ENCODE measurements at regions not wholly inside any gene's neighbourhood (a gene's known extent, or its start where the extent isn't known, plus 50 kb on each side); places are given as distances from the start of the nearest gene placed in this dataset.

GRCh38 chr4:165560941-165561340 is 182.1 kb downstream of the CPE start:
- H3K27ac Mint-ChIP-seq = no peak overlapping the region
- peaks cover 27% of the 10 kb centered on the region for H3K9me3 Mint-ChIP-seq
- H3K4me1 Mint-ChIP-seq = no peaks in the 10 kb centered on the region
- peaks cover 4% of the 10 kb centered on the region; the same call in 1 of the 2 replicates for H3K36me3 Mint-ChIP-seq
- TF ChIP-seq TEAD1 (CRISPR knock-in tag; IDR thresholded peaks at IDR 0.05) (no peak), CDX4 (CRISPR knock-in tag; IDR thresholded peaks at IDR 0.05; ENCODE audit: borderline replicate concordance) (no peak), E2F4 (CRISPR knock-in tag; IDR thresholded peaks at IDR 0.05; ENCODE audit: borderline replicate concordance, low read depth) (no peak), PRDM15 (CRISPR knock-in tag; IDR thresholded peaks at IDR 0.05) (no peak), IRF1 (CRISPR knock-in tag; IDR thresholded peaks at IDR 0.05) (no peak), TCF7 (CRISPR knock-in tag; IDR thresholded peaks at IDR 0.05; ENCODE audit: low read depth) (no peak), NFYB (CRISPR knock-in tag; conservative IDR thresholded peaks at IDR 0.05; ENCODE audit: low read depth) (no peak)
- TF ChIP-seq, protein P1, sequence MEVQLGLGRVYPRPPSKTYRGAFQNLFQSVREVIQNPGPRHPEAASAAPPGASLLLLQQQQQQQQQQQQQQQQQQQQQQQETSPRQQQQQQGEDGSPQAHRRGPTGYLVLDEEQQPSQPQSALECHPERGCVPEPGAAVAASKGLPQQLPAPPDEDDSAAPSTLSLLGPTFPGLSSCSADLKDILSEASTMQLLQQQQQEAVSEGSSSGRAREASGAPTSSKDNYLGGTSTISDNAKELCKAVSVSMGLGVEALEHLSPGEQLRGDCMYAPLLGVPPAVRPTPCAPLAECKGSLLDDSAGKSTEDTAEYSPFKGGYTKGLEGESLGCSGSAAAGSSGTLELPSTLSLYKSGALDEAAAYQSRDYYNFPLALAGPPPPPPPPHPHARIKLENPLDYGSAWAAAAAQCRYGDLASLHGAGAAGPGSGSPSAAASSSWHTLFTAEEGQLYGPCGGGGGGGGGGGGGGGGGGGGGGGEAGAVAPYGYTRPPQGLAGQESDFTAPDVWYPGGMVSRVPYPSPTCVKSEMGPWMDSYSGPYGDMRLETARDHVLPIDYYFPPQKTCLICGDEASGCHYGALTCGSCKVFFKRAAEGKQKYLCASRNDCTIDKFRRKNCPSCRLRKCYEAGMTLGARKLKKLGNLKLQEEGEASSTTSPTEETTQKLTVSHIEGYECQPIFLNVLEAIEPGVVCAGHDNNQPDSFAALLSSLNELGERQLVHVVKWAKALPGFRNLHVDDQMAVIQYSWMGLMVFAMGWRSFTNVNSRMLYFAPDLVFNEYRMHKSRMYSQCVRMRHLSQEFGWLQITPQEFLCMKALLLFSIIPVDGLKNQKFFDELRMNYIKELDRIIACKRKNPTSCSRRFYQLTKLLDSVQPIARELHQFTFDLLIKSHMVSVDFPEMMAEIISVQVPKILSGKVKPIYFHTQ (CRISPR knock-in tag; IDR thresholded peaks at IDR 0.05) = no peak
- CTCF ChIA-PET = interaction anchor here (1.1 kb wide), 1 partner anchor 24 kb away, joined by 3 read pairs; no protein-coding TSS in a partner anchor
- POLR2A ChIA-PET = no interaction called here
- H3K27me3 Mint-ChIP-seq (ENCODE audit: low read depth) = no peaks in the 10 kb centered on the region; the same call in 1 of the 2 replicates
- no peak overlapping the region for H3K4me3 Mint-ChIP-seq
- ATAC-seq (no peak), DNase-seq (ENCODE audit: low spot score) (no peak)

- CTCF ChIA-PET = no interaction called here
- H3K9me3 Mint-ChIP-seq = peaks cover 22% of the 10 kb centered on the region
Observed at GRCh38 chr4:165563851-165564250, 185.0 kb downstream of the CPE start.

More at GRCh38 chr4:165563851-165564250, 185.0 kb downstream of the CPE start:
- Mint-ChIP-seq H3K27ac (no peak overlapping the region), H3K27me3 (ENCODE audit: low read depth) (no peaks in the 10 kb centered on the region; the same call in 1 of the 2 replicates), H3K4me1 (no peaks in the 10 kb centered on the region), H3K4me3 (no peak overlapping the region), H3K36me3 (peaks cover 4% of the 10 kb centered on the region; the same call in 1 of the 2 replicates)
- POLR2A ChIA-PET = no interaction called here
- DNase-seq (ENCODE audit: low spot score) (no peak), ATAC-seq (no peak)
- no peak for TF ChIP-seq GRHL2 (CRISPR knock-in tag; IDR thresholded peaks at IDR 0.05; ENCODE audit: insufficient replicate concordance, severe bottlenecking)
- no peak for TF ChIP-seq SMAD3 (CRISPR knock-in tag; IDR thresholded peaks at IDR 0.05; ENCODE audit: borderline replicate concordance)
- TF ChIP-seq ZNF416 (CRISPR knock-in tag; IDR thresholded peaks at IDR 0.05) = no peak
- TF ChIP-seq, protein P2, sequence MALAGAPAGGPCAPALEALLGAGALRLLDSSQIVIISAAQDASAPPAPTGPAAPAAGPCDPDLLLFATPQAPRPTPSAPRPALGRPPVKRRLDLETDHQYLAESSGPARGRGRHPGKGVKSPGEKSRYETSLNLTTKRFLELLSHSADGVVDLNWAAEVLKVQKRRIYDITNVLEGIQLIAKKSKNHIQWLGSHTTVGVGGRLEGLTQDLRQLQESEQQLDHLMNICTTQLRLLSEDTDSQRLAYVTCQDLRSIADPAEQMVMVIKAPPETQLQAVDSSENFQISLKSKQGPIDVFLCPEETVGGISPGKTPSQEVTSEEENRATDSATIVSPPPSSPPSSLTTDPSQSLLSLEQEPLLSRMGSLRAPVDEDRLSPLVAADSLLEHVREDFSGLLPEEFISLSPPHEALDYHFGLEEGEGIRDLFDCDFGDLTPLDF (CRISPR knock-in tag; IDR thresholded peaks at IDR 0.05) = no peak
- no peak for TF ChIP-seq ETV6 (CRISPR knock-in tag; IDR thresholded peaks at IDR 0.05)
- TF ChIP-seq, protein P3, sequence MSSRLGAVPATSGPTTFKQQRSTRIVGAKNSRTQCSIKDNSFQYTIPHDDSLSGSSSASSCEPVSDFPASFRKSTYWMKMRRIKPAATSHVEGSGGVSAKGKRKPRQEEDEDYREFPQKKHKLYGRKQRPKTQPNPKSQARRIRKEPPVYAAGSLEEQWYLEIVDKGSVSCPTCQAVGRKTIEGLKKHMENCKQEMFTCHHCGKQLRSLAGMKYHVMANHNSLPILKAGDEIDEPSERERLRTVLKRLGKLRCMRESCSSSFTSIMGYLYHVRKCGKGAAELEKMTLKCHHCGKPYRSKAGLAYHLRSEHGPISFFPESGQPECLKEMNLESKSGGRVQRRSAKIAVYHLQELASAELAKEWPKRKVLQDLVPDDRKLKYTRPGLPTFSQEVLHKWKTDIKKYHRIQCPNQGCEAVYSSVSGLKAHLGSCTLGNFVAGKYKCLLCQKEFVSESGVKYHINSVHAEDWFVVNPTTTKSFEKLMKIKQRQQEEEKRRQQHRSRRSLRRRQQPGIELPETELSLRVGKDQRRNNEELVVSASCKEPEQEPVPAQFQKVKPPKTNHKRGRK (CRISPR knock-in tag; IDR thresholded peaks at IDR 0.05; ENCODE audit: borderline replicate concordance) = no peak
- no peak for TF ChIP-seq FOXK1 (CRISPR knock-in tag; IDR thresholded peaks at IDR 0.05)

Measured in WTC11 (cell line).